GM23338 (cell line): ENCODE measurements at regions not wholly inside any gene's neighbourhood (a gene's known extent, or its start where the extent isn't known, plus 50 kb on each side); places are given as distances from the start of the nearest gene placed in this dataset.

Source experiments
- ATAC-seq: fragments of 200-7000 bp; cut with Tn5 transposase; 3 replicates; pipeline ENCODE4 v1.9.1; 2020
- DNase-seq: peaks from one replicate; pipeline ENCODE4 v3.0.0-alpha.2; 2015; ENCODE audit warnings: low spot score
- H2AFZ ChIP-seq: fragments of 200-600 bp; sonication (generic); 2 replicates; pipeline ENCODE4 v1.8.0; 2016; ENCODE audit warnings: antibody characterized with exemption, mild to moderate bottlenecking, moderate library complexity
- H3F3A ChIP-seq: fragments of 200-600 bp; sonication (generic); replicated peaks from 2 replicates; pipeline ENCODE4 v1.8.0; 2017; ENCODE audit warnings: antibody characterized with exemption, mixed run types, low read depth
- H3K27ac ChIP-seq: fragments of 200-600 bp; sonication (generic); 2 replicates; pipeline ENCODE4 v1.6.1; 2016; ENCODE audit warnings: low read depth
- H3K27me3 ChIP-seq: fragments of 200-600 bp; sonication (generic); 2 replicates; pipeline ENCODE4 v1.8.0; 2016; ENCODE audit warnings: mild to moderate bottlenecking, mixed run types, moderate library complexity; ENCODE audit not compliant: insufficient read depth
- H3K36me3 ChIP-seq: fragments of 200-600 bp; sonication (generic); 2 replicates; pipeline ENCODE4 v1.8.0; 2016; ENCODE audit warnings: mild to moderate bottlenecking; ENCODE audit not compliant: insufficient read depth
- H3K4me1 ChIP-seq: fragments of 200-600 bp; sonication (generic); 2 replicates; pipeline ENCODE4 v1.8.0; 2016; ENCODE audit warnings: mild to moderate bottlenecking, moderate library complexity; ENCODE audit not compliant: insufficient read depth
- H3K4me2 ChIP-seq: fragments of 200-600 bp; sonication (generic); 2 replicates; pipeline ENCODE4 v1.7.1; 2017; ENCODE audit warnings: mixed run types
- H3K4me3 ChIP-seq: fragments of 200-600 bp; sonication (generic); 2 replicates; pipeline ENCODE4 v1.6.1; 2016; ENCODE audit warnings: mixed run types
- H3K79me2 ChIP-seq: fragments of 200-600 bp; sonication (generic); replicated peaks from 2 replicates; pipeline ENCODE4 v1.8.0; 2017; ENCODE audit warnings: mild to moderate bottlenecking; ENCODE audit not compliant: insufficient read depth
- H3K9me2 ChIP-seq: fragments of 200-600 bp; sonication (generic); 2 replicates; pipeline ENCODE4 v1.8.0; 2017; ENCODE audit not compliant: insufficient read depth
- H4K20me1 ChIP-seq: fragments of 200-600 bp; sonication (generic); replicated peaks from 2 replicates; pipeline ENCODE4 v1.8.0; 2017; ENCODE audit warnings: mild to moderate bottlenecking; ENCODE audit not compliant: insufficient read depth
- H3K27ac Mint-ChIP-seq: 2 replicates; pipeline ENCODE4 v1.8.0; 2020; ENCODE audit warnings: inconsistent platforms, mild to moderate bottlenecking, moderate library complexity, mixed read lengths
- H3K27me3 Mint-ChIP-seq: 3 replicates; pipeline ENCODE4 v1.8.0; 2022; ENCODE audit warnings: low read depth, mild to moderate bottlenecking, moderate library complexity, mixed read lengths, inconsistent platforms; ENCODE audit not compliant: insufficient read depth, poor library complexity
- H3K36me3 Mint-ChIP-seq: 3 replicates; pipeline ENCODE4 v1.8.0; 2021; ENCODE audit warnings: low read depth, mild to moderate bottlenecking, inconsistent platforms, moderate library complexity, mixed read lengths
- H3K4me1 Mint-ChIP-seq: 3 replicates; pipeline ENCODE4 v1.8.0; 2020; ENCODE audit warnings: mild to moderate bottlenecking, inconsistent platforms, mixed read lengths
- H3K4me3 Mint-ChIP-seq: 3 replicates; pipeline ENCODE4 v1.8.0; 2021; ENCODE audit warnings: moderate library complexity, mild to moderate bottlenecking, inconsistent platforms, mixed read lengths
- H3K9me3 Mint-ChIP-seq: 3 replicates; pipeline ENCODE4 v1.8.0; 2020; ENCODE audit warnings: moderate library complexity, mild to moderate bottlenecking, inconsistent platforms, mixed read lengths
- CREB1 ChIP-seq: fragments of 250-450 bp; sonication (Bioruptor Pico); IDR thresholded peaks from 2 replicates; pipeline ENCODE4 v1.5.0; 2020; ENCODE audit warnings: low read depth, mild to moderate bottlenecking, moderate library complexity
- CTCF ChIP-seq, 2 experiments: fragments of 200-600 bp in 1 of 2; sonication (generic) in 1 of 2; conservative IDR thresholded peaks; 2 replicates each; pipeline versions ENCODE4 v1.5.1 to v1.6.1; 2016 to 2017; ENCODE audit warnings: antibody characterized with exemption in 2 of 2, low read depth in 2 of 2, mild to moderate bottlenecking in 2 of 2, moderate library complexity in 1 of 2
- EZH2 ChIP-seq: fragments of 200-600 bp; sonication (generic); IDR thresholded peaks from one replicate; pipeline ENCODE4 v1.8.0; 2017; ENCODE audit warnings: antibody characterized with exemption, mild to moderate bottlenecking, low read depth; ENCODE audit not compliant: unreplicated experiment
- EZH2phosphoT487 ChIP-seq: fragments of 200-600 bp; sonication (generic); IDR thresholded peaks from one replicate; pipeline ENCODE4 v1.8.1; 2018; ENCODE audit warnings: antibody characterized with exemption; ENCODE audit not compliant: unreplicated experiment
- JUNB ChIP-seq: IDR thresholded peaks from one replicate; pipeline ENCODE4 v1.6.1; 2016; ENCODE audit warnings: antibody characterized with exemption; ENCODE audit not compliant: unreplicated experiment
- NANOG ChIP-seq: IDR thresholded peaks from 2 replicates; pipeline ENCODE4 v1.6.1; 2016; ENCODE audit warnings: antibody characterized with exemption, borderline replicate concordance
- POLR2AphosphoS5 ChIP-seq: IDR thresholded peaks from 2 replicates; pipeline ENCODE4 v1.6.1; 2016; ENCODE audit warnings: antibody characterized with exemption, low read depth
- STAT1 ChIP-seq: IDR thresholded peaks from one replicate; pipeline ENCODE4 v1.6.1; 2016; ENCODE audit warnings: antibody characterized with exemption; ENCODE audit not compliant: unreplicated experiment
- ZNF114 ChIP-seq: fragments of 250-450 bp; sonication (Bioruptor Pico); IDR thresholded peaks from 2 replicates; pipeline ENCODE4 v1.5.0; 2020; ENCODE audit warnings: mild to moderate bottlenecking, moderate library complexity
- ZNF331 ChIP-seq: fragments of 250-450 bp; sonication (Bioruptor Pico); IDR thresholded peaks from 2 replicates; pipeline ENCODE4 v1.5.0; 2020; ENCODE audit warnings: low read depth, mild to moderate bottlenecking, moderate library complexity
- ZNF462 ChIP-seq: fragments of 250-450 bp; sonication (Bioruptor Pico); IDR thresholded peaks from 2 replicates; pipeline ENCODE4 v1.5.0; 2020; ENCODE audit warnings: mild to moderate bottlenecking, moderate library complexity
- TF ChIP-seq, protein P1 (sequence below): IDR thresholded peaks from 2 replicates; pipeline ENCODE4 v1.6.1; 2016; ENCODE audit warnings: antibody characterized with exemption
- TF ChIP-seq, protein P2 (sequence below): IDR thresholded peaks from one replicate; pipeline ENCODE4 v1.6.1; 2018; ENCODE audit warnings: antibody characterized with exemption; ENCODE audit not compliant: unreplicated experiment

GRCh38 chr2:219775506-219775905, 148.1 kb downstream of the SLC4A3 start:
- Histone ChIP-seq H3F3A (no peaks in the 10 kb centered on the region), H3K79me2 (no peaks in the 10 kb centered on the region), H3K36me3 (no peaks in the 10 kb centered on the region), H3K27me3 (no peaks in the 10 kb centered on the region), H3K4me1 (no peaks in the 10 kb centered on the region), H3K4me3 (no peak overlapping the region), H4K20me1 (no peaks in the 10 kb centered on the region), H3K27ac (no peak overlapping the region), H3K9me2 (no peaks in the 10 kb centered on the region), H2AFZ (no peak overlapping the region), H3K4me2 (no peak overlapping the region)
- Mint-ChIP-seq H3K4me3 (no peak overlapping the region), H3K27me3 (peaks cover 2% of the 10 kb centered on the region), H3K4me1 (no peaks in the 10 kb centered on the region), H3K27ac (no peak overlapping the region), H3K36me3 (no peaks in the 10 kb centered on the region), H3K9me3 (no peaks in the 10 kb centered on the region; the same call in 2 of the 3 replicates)
- ATAC-seq (no peak), DNase-seq (no peak)
- TF ChIP-seq EZH2, result no peak
- TF ChIP-seq STAT1, result no peak
- TF ChIP-seq, protein P1, sequence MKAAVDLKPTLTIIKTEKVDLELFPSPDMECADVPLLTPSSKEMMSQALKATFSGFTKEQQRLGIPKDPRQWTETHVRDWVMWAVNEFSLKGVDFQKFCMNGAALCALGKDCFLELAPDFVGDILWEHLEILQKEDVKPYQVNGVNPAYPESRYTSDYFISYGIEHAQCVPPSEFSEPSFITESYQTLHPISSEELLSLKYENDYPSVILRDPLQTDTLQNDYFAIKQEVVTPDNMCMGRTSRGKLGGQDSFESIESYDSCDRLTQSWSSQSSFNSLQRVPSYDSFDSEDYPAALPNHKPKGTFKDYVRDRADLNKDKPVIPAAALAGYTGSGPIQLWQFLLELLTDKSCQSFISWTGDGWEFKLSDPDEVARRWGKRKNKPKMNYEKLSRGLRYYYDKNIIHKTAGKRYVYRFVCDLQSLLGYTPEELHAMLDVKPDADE, result no peak
- TF ChIP-seq NANOG, result no peak
- no peak for TF ChIP-seq ZNF114 (CRISPR knock-in tag)
- TF ChIP-seq, protein P2, sequence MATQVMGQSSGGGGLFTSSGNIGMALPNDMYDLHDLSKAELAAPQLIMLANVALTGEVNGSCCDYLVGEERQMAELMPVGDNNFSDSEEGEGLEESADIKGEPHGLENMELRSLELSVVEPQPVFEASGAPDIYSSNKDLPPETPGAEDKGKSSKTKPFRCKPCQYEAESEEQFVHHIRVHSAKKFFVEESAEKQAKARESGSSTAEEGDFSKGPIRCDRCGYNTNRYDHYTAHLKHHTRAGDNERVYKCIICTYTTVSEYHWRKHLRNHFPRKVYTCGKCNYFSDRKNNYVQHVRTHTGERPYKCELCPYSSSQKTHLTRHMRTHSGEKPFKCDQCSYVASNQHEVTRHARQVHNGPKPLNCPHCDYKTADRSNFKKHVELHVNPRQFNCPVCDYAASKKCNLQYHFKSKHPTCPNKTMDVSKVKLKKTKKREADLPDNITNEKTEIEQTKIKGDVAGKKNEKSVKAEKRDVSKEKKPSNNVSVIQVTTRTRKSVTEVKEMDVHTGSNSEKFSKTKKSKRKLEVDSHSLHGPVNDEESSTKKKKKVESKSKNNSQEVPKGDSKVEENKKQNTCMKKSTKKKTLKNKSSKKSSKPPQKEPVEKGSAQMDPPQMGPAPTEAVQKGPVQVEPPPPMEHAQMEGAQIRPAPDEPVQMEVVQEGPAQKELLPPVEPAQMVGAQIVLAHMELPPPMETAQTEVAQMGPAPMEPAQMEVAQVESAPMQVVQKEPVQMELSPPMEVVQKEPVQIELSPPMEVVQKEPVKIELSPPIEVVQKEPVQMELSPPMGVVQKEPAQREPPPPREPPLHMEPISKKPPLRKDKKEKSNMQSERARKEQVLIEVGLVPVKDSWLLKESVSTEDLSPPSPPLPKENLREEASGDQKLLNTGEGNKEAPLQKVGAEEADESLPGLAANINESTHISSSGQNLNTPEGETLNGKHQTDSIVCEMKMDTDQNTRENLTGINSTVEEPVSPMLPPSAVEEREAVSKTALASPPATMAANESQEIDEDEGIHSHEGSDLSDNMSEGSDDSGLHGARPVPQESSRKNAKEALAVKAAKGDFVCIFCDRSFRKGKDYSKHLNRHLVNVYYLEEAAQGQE, result no peak
- TF ChIP-seq POLR2AphosphoS5, result no peak
- no peak for TF ChIP-seq JUNB
- no peak for TF ChIP-seq ZNF331
- TF ChIP-seq ZNF462 (CRISPR knock-in tag), result no peak
- TF ChIP-seq CTCF (conservative IDR thresholded peaks at IDR 0.05; ENCODE audit: low read depth in 2 of 2), result no peak
- no peak for TF ChIP-seq EZH2phosphoT487
- no peak for TF ChIP-seq CREB1 (CRISPR knock-in tag)
